Muscle of back (tissue), 3 donors: ENCODE measurements at regions not wholly inside any gene's neighbourhood (a gene's known extent, or its start where the extent isn't known, plus 50 kb on each side); places are given as distances from the start of the nearest gene placed in this dataset.
"Not testable (repeated sequence)": the region's sequence is repeated elsewhere in the genome, so short reads cannot be mapped to it uniquely, and the experiment has no call there.

Source experiments
- DNase-seq, 3 donors: peaks; one replicate each; pipeline versions ENCODE4 v3.0.0 to v3.0.0-alpha.2; 2013

- DNase-seq, result peak; percentile 44 to 67 (median 49)
Measured at GRCh38 chr16:48687421-48688038, 77.5 kb upstream of the N4BP1 start.

- no peak for DNase-seq
Measured at GRCh38 chr16:48684148-48684547, 74.2 kb upstream of the N4BP1 start.

- no peak for DNase-seq
Measured at GRCh38 chr16:48682971-48683370, 73.0 kb upstream of the N4BP1 start.

GRCh38 chr16:48681520-48681919, 71.5 kb upstream of the N4BP1 start:
- no peak for DNase-seq

GRCh38 chr16:48680881-48681280, 70.9 kb upstream of the N4BP1 start:
- DNase-seq, result no peak

- DNase-seq, result no peak
Measured at GRCh38 chr16:48676836-48677235, 66.9 kb upstream of the N4BP1 start.

GRCh38 chr16:48668184-48668583, 58.2 kb upstream of the N4BP1 start:
- DNase-seq, result not testable (repeated sequence)

GRCh38 chr16:48659940-48660339, 50.0 kb upstream of the N4BP1 start:
- no peak for DNase-seq
